Left cardiac atrium (tissue), 4 donors: ENCODE measurements at regions not wholly inside any gene's neighbourhood (a gene's known extent, or its start where the extent isn't known, plus 50 kb on each side); places are given as distances from the start of the nearest gene placed in this dataset.

Experiments
- ATAC-seq, 2 donors: fragments of 200-7000 bp; cut with Tn5 transposase; one replicate each; pipeline ENCODE4 v1.9.1; 2020; ENCODE audit warnings: mild to moderate bottlenecking in 2 of 2, moderate library complexity in 2 of 2
- DNase-seq: peaks from one replicate; pipeline ENCODE4 v3.0.0-alpha.2; 2020
- intact Hi-C, 2 donors: fragments of 100-400 bp; cut with DNase I; formaldehyde crosslinking; loops; one replicate each; pipeline versions ENCODE4 v1.14.1 to v1.15.1; 2022 to 2023
- donor health status: DM: no; HTN: yes; CAD: no.
- donor health status: DM: no; HTN: yes; CAD: no; lungs with severe emphysema.
- donor health status: DM: yes; HTN: yes; CAD: no.
- donor health status: Dilated cardiomyopathy.

DNA sequence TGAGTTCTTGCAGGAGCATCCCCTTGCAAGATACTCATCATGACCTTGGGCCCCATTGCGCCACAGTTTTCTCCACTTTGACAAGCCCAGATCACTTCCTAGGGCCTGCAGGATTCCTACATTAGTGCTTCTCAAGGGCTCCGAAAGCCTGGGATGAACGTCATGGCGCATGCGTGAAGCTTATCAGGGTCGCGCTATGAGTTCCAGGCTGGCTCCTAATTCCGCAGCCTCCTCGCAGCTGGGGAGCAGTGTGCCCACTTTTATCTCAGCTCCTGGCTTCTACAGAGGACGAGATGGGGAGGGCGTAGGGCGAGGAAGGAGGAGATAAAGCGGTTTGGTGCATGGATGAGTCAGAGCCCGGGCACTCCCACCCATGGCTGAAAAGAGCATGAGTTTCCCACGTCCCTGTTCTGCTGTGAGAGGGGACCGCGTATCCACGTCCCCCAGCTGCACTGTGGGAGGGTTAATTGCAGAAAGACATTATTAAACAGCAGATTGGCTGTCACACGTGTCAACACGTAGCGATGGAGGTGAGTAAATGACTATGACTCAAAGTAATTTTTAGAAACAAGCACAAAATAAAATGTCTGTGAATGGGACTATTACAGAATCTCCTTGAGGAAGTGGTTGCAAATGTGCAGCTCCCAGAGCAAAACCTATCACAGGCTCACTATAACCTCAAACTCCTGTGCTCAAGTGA lies 72.9 kb upstream of the DSP start:
- intact Hi-C loops, result no loop called here
- ATAC-seq (peak; percentile 94 to 98), DNase-seq (peak; percentile 81)

DNA sequence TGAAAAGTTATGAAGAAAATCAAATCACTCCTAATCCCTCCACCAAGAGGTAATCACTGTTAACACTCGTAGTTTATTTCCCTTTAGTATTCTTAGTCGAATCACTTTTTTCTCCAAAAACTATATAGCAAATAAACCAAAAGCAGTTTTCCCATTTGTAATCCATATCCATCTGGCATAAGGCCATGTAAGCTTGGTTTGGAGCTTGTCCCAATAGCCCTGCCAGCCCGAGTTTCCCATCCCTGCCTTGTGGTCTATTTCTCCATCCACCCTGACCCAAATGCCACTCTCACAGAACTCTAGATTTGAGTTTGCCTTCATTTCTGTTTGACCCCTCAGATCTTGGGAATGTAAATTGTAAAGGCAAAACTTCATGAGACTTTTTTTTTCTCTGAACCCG lies 71.8 kb upstream of the DSP start:
- ATAC-seq, result no peak
- DNase-seq, result no peak
- intact Hi-C loops, result no loop called here

DNA sequence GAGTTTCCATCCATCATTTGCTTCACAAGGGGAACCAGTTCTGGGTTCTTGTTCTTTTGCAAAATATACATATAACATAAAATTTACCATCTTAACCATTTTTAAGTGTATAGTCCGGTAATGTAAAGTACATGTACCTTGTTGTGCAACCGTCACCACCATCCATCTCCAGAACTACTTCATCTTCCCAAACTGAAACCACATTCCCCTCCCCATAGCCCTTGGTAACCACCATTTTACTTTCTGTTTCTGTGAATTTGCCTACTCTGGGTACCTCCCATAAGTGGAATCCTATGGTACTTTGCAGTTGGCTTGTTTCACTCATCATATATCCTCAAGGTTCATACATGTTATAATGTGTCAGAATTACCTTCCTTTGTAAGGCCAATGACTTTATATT lies 70.3 kb upstream of the DSP start:
- intact Hi-C loops, result no loop called here
- DNase-seq (no peak), ATAC-seq (no peak)

DNA sequence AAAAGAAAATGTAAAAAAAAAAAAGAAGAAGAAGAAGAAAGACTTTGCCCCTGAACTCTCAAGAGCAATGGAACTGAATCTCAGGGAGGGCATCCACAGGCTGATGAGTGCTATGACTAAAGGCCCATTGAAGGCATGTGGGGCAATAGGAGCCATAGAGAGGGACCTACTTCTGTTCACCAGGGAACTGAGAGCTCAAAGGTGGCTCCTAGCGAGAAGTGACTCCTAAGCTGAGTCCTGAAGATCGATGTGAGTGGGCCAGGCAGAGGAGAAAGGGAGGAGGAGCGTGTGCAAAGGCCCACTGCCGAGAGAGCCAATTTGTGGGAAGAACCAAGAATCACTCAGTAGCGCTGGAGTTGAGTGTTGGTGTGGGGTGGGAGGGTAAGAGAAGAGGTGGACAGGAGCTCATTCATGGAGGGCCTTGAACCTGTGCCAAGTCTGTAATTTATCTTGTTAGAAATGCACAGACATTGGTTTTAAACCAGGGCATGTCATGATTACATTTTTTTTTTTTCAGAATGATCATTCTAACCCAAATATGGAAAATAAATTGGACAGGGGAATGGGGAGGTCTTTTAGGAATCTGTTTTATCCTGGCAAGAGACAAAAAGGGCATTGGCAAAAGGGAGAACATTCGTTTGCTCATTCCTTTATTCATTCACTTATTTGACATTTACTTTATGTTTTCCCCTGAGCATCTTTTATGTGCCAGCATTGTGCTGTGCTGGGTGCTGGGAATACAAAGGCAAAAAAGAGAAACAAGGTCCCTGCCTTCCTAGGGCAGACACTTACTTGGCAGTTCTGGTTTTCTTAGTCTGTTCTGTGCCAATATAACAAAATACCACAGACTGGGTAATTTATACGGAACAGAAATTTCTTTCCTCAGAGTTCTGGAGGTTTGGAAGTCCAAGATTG lies 67.4 kb upstream of the DSP start:
- ATAC-seq (no peak), DNase-seq (no peak)
- intact Hi-C loops, result no loop called here

DNA sequence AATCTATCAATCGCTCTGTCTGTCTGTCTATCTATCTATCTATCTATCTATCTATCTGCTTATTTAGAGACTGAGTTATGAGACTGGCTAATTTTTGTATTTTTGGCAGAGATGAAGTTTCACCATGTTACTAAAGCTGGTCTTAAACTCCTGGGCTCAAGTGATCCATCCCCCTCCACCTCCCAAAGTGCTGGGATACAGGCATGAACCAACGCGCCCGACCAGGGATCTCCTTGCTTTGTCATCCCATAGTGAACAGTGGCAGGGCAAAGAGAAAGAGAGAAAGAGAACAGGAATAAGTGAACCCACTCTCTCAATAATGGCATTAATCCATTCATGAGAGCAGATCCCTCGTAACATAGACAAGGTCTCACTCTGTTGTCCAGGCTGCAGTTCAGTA lies 66.4 kb upstream of the DSP start:
- intact Hi-C loops, result no loop called here
- DNase-seq (no peak), ATAC-seq (no peak)

DNA sequence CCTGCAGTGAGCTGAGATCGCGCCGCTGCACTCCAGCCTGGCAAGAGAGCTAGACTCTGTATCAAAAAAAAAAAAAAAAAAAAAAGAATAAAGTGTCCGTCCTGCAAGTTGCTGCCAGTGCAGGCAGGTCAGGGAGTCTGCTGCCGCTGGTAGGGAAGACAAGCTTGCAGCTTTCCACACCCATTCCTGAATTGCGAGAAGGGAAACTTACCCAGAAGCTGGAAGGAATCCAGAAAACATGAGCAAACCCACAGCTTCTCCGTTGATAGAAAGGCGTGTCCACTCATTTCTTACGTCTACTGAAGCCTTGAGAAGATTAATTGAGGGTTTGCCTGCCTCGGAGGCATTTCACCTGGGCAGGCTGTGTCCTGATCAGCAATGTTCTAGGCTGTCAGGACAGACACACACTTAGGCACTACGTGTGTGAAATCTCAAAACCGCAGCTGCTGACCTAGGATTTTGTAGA lies 61.6 kb upstream of the DSP start:
- intact Hi-C loops, result no loop called here
- ATAC-seq (peak; percentile 71 to 94), DNase-seq (no peak)

DNA sequence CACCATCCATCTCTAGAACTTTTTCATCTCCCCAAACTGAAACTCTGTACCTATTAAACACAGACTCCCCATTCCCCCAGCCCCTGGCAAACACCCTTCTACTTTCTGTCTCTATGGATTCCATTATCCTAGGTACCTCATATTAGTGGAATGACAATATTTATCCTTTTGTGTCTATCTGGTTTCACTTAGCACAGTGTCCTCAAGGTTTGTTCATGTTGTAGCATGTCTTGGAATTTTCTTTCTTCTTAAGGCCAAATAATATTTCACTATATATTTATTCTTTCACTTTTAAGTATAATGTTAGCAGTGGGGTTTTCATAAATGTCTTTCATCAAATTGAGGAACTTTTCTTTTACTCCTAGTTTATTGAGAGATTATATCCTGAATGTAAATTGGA lies 56.8 kb upstream of the DSP start:
- no peak for ATAC-seq
- intact Hi-C loops, result no loop called here
- no peak for DNase-seq

DNA sequence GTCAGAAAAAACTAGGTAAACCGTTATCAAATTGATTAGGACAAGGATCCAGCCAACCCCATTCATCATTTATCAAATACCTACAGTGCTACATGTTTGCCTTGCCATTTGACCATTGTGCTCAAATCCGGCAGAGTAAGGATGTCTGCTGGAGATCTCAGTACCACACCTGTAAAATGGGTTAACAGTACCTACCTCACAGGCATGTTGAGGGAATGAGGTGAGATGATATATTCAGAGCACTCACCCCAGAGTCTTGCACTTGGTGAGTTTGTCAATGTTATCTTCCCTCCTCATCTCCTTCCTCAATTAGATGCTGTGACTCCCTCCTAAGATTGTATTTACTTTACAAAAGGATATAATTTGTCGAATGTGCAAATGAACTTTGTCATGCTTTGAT lies 54.5 kb upstream of the DSP start:
- DNase-seq, result no peak
- ATAC-seq, result no peak
- intact Hi-C loops, result no loop called here

DNA sequence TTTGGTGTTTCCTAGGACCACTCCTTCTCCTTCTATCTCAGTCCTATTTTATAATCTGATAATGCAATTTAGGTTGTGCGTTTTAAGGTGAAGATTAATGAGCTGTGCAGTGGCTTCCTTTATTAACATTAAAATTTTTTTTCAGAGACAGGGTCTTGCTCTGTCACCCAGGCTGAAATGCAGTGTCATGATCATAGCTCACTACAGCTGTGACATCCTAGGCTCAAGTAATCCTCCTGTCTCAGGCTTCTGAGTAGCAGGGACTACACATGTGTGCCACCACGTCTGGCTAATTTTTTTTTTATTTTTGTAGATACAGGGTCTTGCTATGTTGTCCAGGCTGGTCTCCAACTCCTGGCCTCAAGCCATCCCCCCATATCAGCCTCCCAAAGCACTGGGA lies 53.0 kb upstream of the DSP start:
- intact Hi-C loops, result no loop called here
- DNase-seq, result no peak
- ATAC-seq, result no peak

DNA sequence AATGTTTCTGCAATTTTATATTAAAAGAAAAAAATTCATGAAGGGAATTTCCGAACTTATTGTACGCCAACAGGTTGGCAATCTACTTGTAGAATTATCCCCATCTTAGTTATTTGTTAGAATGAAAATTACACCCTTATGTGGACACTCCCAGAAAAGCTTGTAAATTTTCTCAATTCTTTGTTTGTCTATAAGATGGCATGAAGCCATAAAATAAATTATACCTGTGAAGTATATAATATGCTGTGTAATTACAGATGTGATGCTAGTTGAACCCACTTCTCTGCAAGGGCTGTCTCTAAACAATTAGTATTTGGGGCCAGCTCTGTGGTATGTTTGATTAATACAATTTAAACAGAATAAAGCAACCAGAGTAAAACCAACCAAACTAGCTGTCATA lies 52.1 kb upstream of the DSP start:
- ATAC-seq, result no peak
- intact Hi-C loops, result no loop called here

More for the DNA sequence above, 52.1 kb upstream of the DSP start:
- no peak for DNase-seq
